Fibroblast of mammary gland (primary cell): ENCODE measurements at regions not wholly inside any gene's neighbourhood (a gene's known extent, or its start where the extent isn't known, plus 50 kb on each side); places are given as distances from the start of the nearest gene placed in this dataset.

Source experiments
- DNase-seq: peaks from one replicate; pipeline ENCODE4 v3.0.0-alpha.2; 2010; ENCODE audit warnings: low read depth
- H3K4me3 ChIP-seq: 2 replicates; pipeline ENCODE4 v1.5.1; 2011; ENCODE audit warnings: low read depth, mild to moderate bottlenecking, low read length, moderate library complexity; ENCODE audit not compliant: control insufficient read depth
- TF ChIP-seq, protein P1 (sequence below): conservative IDR thresholded peaks from 2 replicates; pipeline ENCODE4 v1.5.1; 2011; ENCODE audit warnings: low read depth, low read length, inconsistent platforms; ENCODE audit not compliant: control insufficient read depth, insufficient read depth

DNA sequence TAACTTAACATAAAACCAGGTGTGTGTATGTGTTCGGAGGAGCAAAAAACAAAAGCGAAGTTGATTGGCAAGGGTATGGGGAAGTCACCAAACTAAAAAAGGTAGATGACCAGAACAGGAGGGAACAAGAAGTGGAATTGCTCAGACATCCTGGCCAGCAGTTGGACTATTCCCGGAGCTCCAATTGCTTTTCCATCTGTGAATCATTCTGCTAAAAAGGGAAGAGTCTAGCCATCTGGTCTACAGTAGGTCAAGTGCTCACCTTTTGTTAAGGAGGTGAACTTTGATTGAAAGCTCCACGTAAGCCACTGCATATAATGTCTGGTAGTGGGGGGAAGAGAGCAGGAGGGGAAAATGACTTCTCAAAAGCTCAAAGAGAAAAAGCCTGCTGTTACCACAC lies 50.0 kb upstream of the BET1 start:
- TF ChIP-seq, protein P1, sequence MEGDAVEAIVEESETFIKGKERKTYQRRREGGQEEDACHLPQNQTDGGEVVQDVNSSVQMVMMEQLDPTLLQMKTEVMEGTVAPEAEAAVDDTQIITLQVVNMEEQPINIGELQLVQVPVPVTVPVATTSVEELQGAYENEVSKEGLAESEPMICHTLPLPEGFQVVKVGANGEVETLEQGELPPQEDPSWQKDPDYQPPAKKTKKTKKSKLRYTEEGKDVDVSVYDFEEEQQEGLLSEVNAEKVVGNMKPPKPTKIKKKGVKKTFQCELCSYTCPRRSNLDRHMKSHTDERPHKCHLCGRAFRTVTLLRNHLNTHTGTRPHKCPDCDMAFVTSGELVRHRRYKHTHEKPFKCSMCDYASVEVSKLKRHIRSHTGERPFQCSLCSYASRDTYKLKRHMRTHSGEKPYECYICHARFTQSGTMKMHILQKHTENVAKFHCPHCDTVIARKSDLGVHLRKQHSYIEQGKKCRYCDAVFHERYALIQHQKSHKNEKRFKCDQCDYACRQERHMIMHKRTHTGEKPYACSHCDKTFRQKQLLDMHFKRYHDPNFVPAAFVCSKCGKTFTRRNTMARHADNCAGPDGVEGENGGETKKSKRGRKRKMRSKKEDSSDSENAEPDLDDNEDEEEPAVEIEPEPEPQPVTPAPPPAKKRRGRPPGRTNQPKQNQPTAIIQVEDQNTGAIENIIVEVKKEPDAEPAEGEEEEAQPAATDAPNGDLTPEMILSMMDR, result no peak
- peak; percentile 48 for DNase-seq
- H3K4me3 ChIP-seq, result no peak overlapping the region

DNA sequence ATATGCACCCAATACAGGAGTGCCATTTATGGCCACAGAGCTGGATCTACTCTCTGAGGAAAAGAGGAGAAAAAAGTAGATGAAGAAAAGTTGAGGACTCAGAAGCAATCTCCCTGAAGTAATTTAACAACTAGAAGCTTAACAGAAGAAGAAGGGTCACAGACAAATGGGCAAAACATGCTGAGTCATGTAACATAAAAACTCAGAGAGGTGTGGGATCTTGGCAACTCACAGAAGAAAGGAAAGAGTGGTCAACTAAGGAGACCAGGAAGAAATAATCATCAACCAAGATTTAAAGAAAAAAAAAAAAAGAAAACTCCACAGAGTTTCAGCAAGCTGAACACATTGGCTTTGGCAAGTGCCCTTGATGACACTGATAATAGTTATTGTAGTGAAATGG lies 51.8 kb upstream of the BET1 start:
- no peak overlapping the region for H3K4me3 ChIP-seq
- peak; percentile 59 for DNase-seq
- TF ChIP-seq, protein P1, result no peak

DNA sequence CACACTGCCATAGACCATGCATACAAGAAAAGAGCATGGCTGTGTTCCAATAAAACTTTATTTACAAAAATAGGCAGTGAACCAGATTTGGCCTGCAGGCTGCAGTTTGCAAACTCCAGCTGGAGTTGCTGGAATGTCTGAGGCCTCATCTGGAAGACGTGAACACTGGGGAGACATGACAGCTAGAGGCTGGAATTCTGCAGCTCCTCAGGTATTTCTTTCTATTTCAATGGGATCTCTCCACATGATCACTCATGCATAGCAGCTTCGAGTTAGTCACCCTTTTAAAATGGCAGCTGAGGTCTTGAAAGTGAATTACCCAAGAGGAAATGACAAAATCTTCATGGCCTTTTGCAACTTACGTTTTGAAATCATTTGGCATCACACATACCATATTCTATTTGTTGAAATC lies 52.6 kb upstream of the BET1 start:
- H3K4me3 ChIP-seq, result no peak overlapping the region
- peak; percentile 96 for DNase-seq
- TF ChIP-seq, protein P1, result no peak

DNA sequence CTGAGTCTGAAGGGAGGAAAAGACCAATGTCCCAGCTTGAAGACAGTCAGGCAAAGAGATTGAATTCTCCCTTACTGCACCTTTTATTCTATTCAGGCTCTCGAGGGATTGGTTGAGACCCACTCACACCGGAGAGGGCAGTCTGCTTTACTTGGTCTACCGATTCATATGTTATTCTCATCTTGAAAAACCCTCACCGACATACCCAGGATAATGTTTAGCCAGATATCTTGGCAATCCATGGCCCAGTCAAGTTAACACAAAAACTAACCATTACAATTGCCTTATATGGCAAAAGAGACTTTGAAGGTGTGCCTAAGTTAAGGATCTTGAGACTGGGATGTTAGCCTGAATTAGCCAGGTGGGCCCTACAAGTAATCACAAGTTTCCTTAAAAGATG lies 53.8 kb upstream of the BET1 start:
- TF ChIP-seq, protein P1, result no peak
- no peak overlapping the region for H3K4me3 ChIP-seq

DNA sequence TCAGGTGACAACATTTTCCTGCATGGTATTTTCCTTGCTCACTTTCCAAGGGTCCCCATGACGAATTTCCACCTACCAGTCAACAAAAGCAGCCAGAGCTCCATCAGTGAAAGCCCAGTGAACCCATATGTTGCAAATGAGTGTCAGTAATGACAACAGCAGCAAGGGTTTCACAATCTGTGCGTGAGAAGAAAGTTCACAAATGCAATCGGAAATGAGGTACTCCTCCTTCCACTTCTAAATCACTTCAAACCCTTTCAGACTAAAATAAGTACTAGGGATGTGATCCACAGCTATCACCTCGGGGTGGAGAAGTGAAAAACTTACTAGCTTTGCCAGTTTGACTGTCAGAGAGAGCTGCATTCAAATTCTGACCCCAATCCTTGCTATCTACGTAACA lies 55.6 kb upstream of the BET1 start:
- no peak overlapping the region for H3K4me3 ChIP-seq
- TF ChIP-seq, protein P1, result no peak
- peak; percentile 95 for DNase-seq

More for the DNA sequence above, 53.8 kb upstream of the BET1 start:
- no peak for DNase-seq

DNA sequence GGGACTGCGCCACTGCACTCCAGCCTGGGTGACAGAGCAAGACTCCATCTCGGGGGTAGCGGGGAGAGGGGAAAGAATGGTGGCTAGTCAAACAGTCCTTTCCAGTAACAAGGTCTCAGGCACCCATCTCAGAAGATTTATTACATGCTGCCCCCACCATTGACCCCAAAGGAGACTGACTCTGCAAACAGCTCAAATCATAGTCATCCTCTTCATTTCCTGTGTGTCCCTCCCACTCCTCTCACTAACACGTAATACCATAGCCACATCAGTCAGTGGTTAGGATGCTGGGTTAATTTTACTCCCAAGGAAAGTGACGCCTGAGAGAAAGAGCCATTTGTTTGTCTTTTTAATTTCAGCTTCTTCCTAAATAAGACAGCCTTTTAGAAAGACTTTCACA lies 56.6 kb upstream of the BET1 start:
- TF ChIP-seq, protein P1, result no peak
- peak; percentile 88 for DNase-seq
- no peak overlapping the region for H3K4me3 ChIP-seq

DNA sequence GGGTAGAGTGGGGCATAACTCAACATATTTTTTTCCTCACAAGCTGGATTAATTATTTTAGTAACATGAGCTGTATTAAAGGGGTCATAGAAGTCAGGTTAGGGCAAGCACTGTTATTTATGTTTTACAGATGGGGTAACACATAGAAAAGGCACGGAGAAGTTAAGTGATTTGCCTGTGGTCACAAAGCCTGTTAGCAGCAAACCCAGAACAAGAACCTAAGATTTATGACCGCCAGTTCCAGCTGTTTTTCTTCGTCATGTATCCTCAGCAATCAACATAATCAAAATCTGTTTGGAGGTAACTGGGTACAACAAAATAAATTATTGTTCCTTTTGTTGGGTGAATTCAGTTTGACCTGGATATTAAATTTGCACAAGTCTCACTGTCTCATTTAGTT lies 57.2 kb upstream of the BET1 start:
- DNase-seq, result peak; percentile 53
- TF ChIP-seq, protein P1, result no peak
- H3K4me3 ChIP-seq, result no peak overlapping the region
